B cell (primary cell): ENCODE measurements at regions not wholly inside any gene's neighbourhood (a gene's known extent, or its start where the extent isn't known, plus 50 kb on each side); places are given as distances from the start of the nearest gene placed in this dataset.

Experiments used
- ATAC-seq: fragments of 200-7000 bp; cut with Tn5 transposase; one replicate; pipeline ENCODE4 v1.10.0; 2021; ENCODE audit warnings: low read depth, mild to moderate bottlenecking, moderate number of reproducible peaks, moderate library complexity
- CTCF ChIA-PET: fragments of 350-600 bp; sonication (Branson Sonifier 250); formaldehyde crosslinking; loops from one replicate; lab custom pipeline; 2021; ENCODE audit warnings: antibody characterized with exemption, inconsistent platforms; lab: Charles Lee
- POLR2A ChIA-PET: fragments of 350-600 bp; sonication (Branson Sonifier 250); formaldehyde crosslinking; loops from one replicate; lab custom pipeline; 2021; ENCODE audit warnings: antibody characterized with exemption; lab: Charles Lee
- DNase-seq: peaks from one replicate; pipeline ENCODE4 v3.0.0; 2013
- H2AFZ ChIP-seq: 2 replicates; pipeline ENCODE4 v1.6.1; 2012; ENCODE audit warnings: mild to moderate bottlenecking, low read depth, low read length; ENCODE audit not compliant: insufficient read depth, poor library complexity, severe bottlenecking
- H3K27ac ChIP-seq, 2 donors: 1 replicate in 1 of 2; 2 replicates in 1 of 2; pipeline ENCODE4 v1.5.1; 2012 to 2013; ENCODE audit warnings: low read length in 2 of 2, mild to moderate bottlenecking in 2 of 2, moderate library complexity in 1 of 2
- H3K27me3 ChIP-seq, 4 experiments: fragments of 200-600 bp in 1 of 4; sonication (generic) in 1 of 4; replicated peaks in 1 of 4; 1 replicate in 2 of 4; 2 replicates in 2 of 4; pipeline versions ENCODE4 v1.6.1 to v1.7.0; 2013 to 2016; ENCODE audit warnings: low read length in 3 of 4, mild to moderate bottlenecking in 2 of 4, mixed read lengths in 1 of 4, moderate library complexity in 1 of 4; ENCODE audit not compliant: insufficient read depth in 4 of 4, control insufficient read depth in 3 of 4; ENCODE audit errors: control extremely low read depth in 1 of 4
- H3K36me3 ChIP-seq, 2 experiments: replicated peaks in 1 of 2; 1 replicate in 1 of 2; 2 replicates in 1 of 2; pipeline versions ENCODE4 v1.6.1 to v1.7.1; 2013; ENCODE audit warnings: low read length in 1 of 2; ENCODE audit not compliant: insufficient read depth in 2 of 2, control insufficient read depth in 1 of 2; ENCODE audit errors: control extremely low read depth in 1 of 2, extremely low read depth in 1 of 2
- H3K4me1 ChIP-seq, 2 donors: fragments of 200-600 bp in 1 of 2; sonication (generic) in 1 of 2; 1 replicate in 1 of 2; 2 replicates in 1 of 2; pipeline versions ENCODE4 v1.5.1 to v1.6.1; 2013 to 2017; ENCODE audit warnings: low read length in 2 of 2; ENCODE audit not compliant: control insufficient read depth in 2 of 2, insufficient read depth in 2 of 2
- H3K4me2 ChIP-seq: replicated peaks from 2 replicates; pipeline ENCODE3; 2012; ENCODE audit warnings: mild to moderate bottlenecking, low read depth, low read length; ENCODE audit not compliant: poor library complexity, severe bottlenecking
- H3K4me3 ChIP-seq, 5 experiments: fragments of 200-600 bp in 1 of 5; sonication (generic) in 1 of 5; 1 replicate in 3 of 5; 2 replicates in 2 of 5; pipeline versions ENCODE4 v1.5.1 to v1.7.0; 2011 to 2016; ENCODE audit warnings: low read length in 4 of 5, mild to moderate bottlenecking in 4 of 5, low read depth in 2 of 5, control low read depth in 1 of 5, moderate library complexity in 1 of 5; ENCODE audit not compliant: insufficient read depth in 1 of 5; ENCODE audit errors: control extremely low read depth in 1 of 5, extremely low read depth in 1 of 5
- H3K79me2 ChIP-seq: fragments of 200-600 bp; sonication (generic); one replicate; pipeline ENCODE4 v1.6.0; 2016; ENCODE audit warnings: low read length; ENCODE audit not compliant: control insufficient read depth, insufficient read depth
- H3K9ac ChIP-seq: fragments of 200-600 bp; sonication (generic); 2 replicates; pipeline ENCODE4 v1.6.1; 2017; ENCODE audit warnings: mild to moderate bottlenecking, low read length, moderate library complexity
- H3K9me3 ChIP-seq, 3 donors: one replicate each; pipeline versions ENCODE4 v1.6.1 to v1.7.1; 2013; ENCODE audit warnings: low read length in 2 of 3; ENCODE audit not compliant: control insufficient read depth in 2 of 3, insufficient read depth in 1 of 3; ENCODE audit errors: control extremely low read depth in 1 of 3
- H4K20me1 ChIP-seq: 2 replicates; pipeline ENCODE4 v1.6.0; 2012; ENCODE audit warnings: mild to moderate bottlenecking, low read length; ENCODE audit not compliant: insufficient read depth, control insufficient read depth, poor library complexity, severe bottlenecking
- H3K27ac Mint-ChIP-seq: one replicate; pipeline ENCODE4 v1.8.0; 2021; ENCODE audit warnings: mixed read lengths
- H3K27me3 Mint-ChIP-seq: one replicate; pipeline ENCODE4 v1.8.0; 2021; ENCODE audit warnings: mixed read lengths
- H3K4me1 Mint-ChIP-seq: one replicate; pipeline ENCODE4 v1.8.0; 2021; ENCODE audit warnings: mixed read lengths
- H3K4me3 Mint-ChIP-seq: one replicate; pipeline ENCODE4 v1.8.0; 2021; ENCODE audit warnings: mixed read lengths
- H3K9me3 Mint-ChIP-seq: one replicate; pipeline ENCODE4 v1.8.0; 2022; ENCODE audit warnings: mixed read lengths; ENCODE audit not compliant: insufficient read depth
- CTCF ChIP-seq: fragments of 200-600 bp; IDR thresholded peaks from one replicate; pipeline ENCODE4 v1.8.0; 2022; ENCODE audit warnings: antibody characterized with exemption, mild to moderate bottlenecking
- EZH2 ChIP-seq: IDR thresholded peaks from 2 replicates; pipeline ENCODE4 v1.6.1; 2012; ENCODE audit warnings: borderline replicate concordance, low read depth, mild to moderate bottlenecking, moderate library complexity, low read length; ENCODE audit not compliant: insufficient read depth, poor library complexity, severe bottlenecking
- WGBS: methylation state at CpG from one replicate; pipeline ENCODE4 v1.1.5; 2013; ENCODE audit warnings: missing lambda C conversion rate; ENCODE audit not compliant: insufficient coverage; 5-methylcytosine and 5-hydroxymethylcytosine counted together
- intact Hi-C: fragments of 100-400 bp; cut with micrococcal nuclease; formaldehyde crosslinking; loops from one replicate; pipeline ENCODE4 v1.10.0; 2022

GRCh38 chr7:20894806-20895205 lies 108.1 kb upstream of the SP8 start:
- Histone ChIP-seq H3K4me3 (no peak overlapping the region), H3K27ac (no peak overlapping the region), H3K4me2 (no peak overlapping the region), H3K4me1 (no peaks in the 10 kb centered on the region), H3K9ac (no peak overlapping the region), H3K36me3 (no peaks in the 10 kb centered on the region), H3K27me3 (no peaks in the 10 kb centered on the region), H4K20me1 (no peaks in the 10 kb centered on the region), H3K79me2 (no peaks in the 10 kb centered on the region), H3K9me3 (peaks cover 0 to 3% (median 0%) of the 10 kb centered on the region in 3 donors), H2AFZ (no peak overlapping the region)
- no peak for ATAC-seq
- intact Hi-C loops = no loop called here
- no peak for TF ChIP-seq EZH2
- TF ChIP-seq CTCF = no peak
- CTCF ChIA-PET = no interaction called here
- POLR2A ChIA-PET = no interaction called here
- Mint-ChIP-seq H3K4me3 (no peak overlapping the region), H3K4me1 (no peaks in the 10 kb centered on the region), H3K9me3 (no peaks in the 10 kb centered on the region), H3K27ac (no peak overlapping the region), H3K27me3 (no peaks in the 10 kb centered on the region)
- DNase-seq = no peak

DNA sequence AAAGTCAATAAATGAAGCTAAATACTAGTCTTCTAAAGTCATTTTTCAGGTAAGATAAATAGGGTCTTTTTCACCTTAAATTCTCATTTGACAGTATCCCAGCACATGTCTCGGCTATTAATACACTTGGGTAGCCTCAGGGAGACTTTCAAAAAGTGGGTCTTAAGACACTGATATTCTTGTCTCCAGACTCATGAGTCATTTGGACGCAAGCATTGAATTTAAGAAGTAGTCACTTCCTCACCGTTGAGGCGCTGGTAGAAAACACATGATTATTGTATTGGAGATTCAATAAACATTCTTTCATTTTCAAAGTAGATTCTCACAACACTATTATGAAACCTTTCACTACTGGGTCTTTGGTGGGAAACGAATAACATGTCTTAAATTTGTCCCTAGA lies 108.9 kb upstream of the SP8 start:
- Mint-ChIP-seq H3K27me3 (no peaks in the 10 kb centered on the region), H3K27ac (no peak overlapping the region), H3K4me3 (no peak overlapping the region), H3K4me1 (no peaks in the 10 kb centered on the region), H3K9me3 (no peaks in the 10 kb centered on the region)
- POLR2A ChIA-PET = no interaction called here
- Histone ChIP-seq H3K4me3 (no peak overlapping the region), H3K4me1 (no peaks in the 10 kb centered on the region), H3K9ac (no peak overlapping the region), H3K9me3 (peaks cover 0 to 8% (median 0%) of the 10 kb centered on the region in 3 donors), H3K4me2 (no peak overlapping the region), H4K20me1 (no peaks in the 10 kb centered on the region), H3K79me2 (no peaks in the 10 kb centered on the region), H2AFZ (no peak overlapping the region), H3K27me3 (no peaks in the 10 kb centered on the region), H3K27ac (no peak overlapping the region), H3K36me3 (no peaks in the 10 kb centered on the region)
- DNase-seq (no peak), ATAC-seq (no peak)
- TF ChIP-seq EZH2 (no peak), CTCF (no peak)
- CTCF ChIA-PET = no interaction called here
- intact Hi-C loops = no loop called here
- 75% methylated on average over 1 of the region's 5 CpGs for WGBS
